Fibroblast of pulmonary artery (primary cell): ENCODE measurements at regions not wholly inside any gene's neighbourhood (a gene's known extent, or its start where the extent isn't known, plus 50 kb on each side); places are given as distances from the start of the nearest gene placed in this dataset.

Experiments
- DNase-seq: peaks from one replicate; pipeline ENCODE4 v3.0.0-alpha.2; 2010; ENCODE audit warnings: low read depth
- H3K4me3 ChIP-seq: replicated peaks from 2 replicates; pipeline ENCODE4 v1.5.1; 2011; ENCODE audit warnings: low read depth, mild to moderate bottlenecking, control low read depth, low read length, moderate library complexity
- CTCF ChIP-seq: IDR thresholded peaks from 2 replicates; pipeline ENCODE4 v1.5.1; 2011; ENCODE audit warnings: mild to moderate bottlenecking, control low read depth, low read length, inconsistent platforms; ENCODE audit errors: missing control alignments

DNA sequence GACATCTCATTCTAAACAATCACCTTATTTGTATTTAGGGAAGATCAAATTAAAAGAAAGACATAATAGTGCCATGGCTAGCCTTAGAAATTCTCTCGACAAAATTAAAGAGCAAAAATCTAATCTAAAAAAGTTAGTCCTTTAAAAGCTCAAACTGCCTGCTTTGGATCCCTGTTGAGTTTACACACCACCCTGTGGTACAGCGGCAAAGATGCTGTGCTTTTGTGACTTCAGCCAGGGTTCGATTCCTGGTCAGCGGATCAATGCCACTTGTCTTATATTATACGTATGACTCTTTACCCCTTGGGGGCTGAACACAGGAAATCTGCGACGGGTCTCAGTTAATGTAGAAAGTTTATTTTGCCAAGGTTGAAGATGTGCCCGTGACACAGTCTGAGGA is 51.3 kb upstream of the VOPP1 start:
- TF ChIP-seq CTCF = no peak

DNA sequence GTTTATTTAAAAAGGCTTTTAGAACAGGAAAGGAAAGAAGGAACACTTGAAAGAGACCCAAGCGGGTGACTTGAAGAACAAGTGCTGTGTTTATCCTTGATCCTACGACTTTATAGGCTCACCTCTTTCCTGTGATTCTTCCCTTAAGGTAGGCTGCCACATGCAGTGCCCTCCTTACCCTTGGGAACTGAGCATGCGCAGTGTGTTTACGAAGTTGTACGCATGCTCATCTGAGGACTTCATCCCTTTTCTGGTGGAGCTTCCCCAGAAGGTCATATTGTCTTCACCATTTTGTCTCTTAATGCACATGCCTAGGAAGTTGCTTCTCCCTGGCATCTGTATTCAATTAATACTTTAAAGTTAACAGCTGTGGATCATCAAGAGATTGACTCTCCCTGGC is 49.9 kb upstream of the VOPP1 start:
- TF ChIP-seq CTCF = no peak
- DNase-seq = no peak
- no peak overlapping the region for H3K4me3 ChIP-seq

More for the DNA sequence above, 51.3 kb upstream of the VOPP1 start:
- no peak for DNase-seq
- H3K4me3 ChIP-seq = no peak overlapping the region
